BLaER1 (cell line): ENCODE measurements at regions not wholly inside any gene's neighbourhood (a gene's known extent, or its start where the extent isn't known, plus 50 kb on each side); places are given as distances from the start of the nearest gene placed in this dataset.

Experiments used
- H3K27ac ChIP-seq: shearing (Covaris generic); formaldehyde crosslinking; 2 replicates; pipeline ENCODE4 v1.8.1; 2022
- H3K27me3 ChIP-seq: shearing (Covaris generic); formaldehyde crosslinking; 2 replicates; pipeline ENCODE4 v1.8.1; 2022
- H3K36me3 ChIP-seq: shearing (Covaris generic); formaldehyde crosslinking; 2 replicates; pipeline ENCODE4 v1.8.1; 2022
- H3K4me1 ChIP-seq: shearing (Covaris generic); formaldehyde crosslinking; 2 replicates; pipeline ENCODE4 v1.8.1; 2022
- H3K4me2 ChIP-seq: shearing (Covaris generic); formaldehyde crosslinking; 2 replicates; pipeline ENCODE4 v1.8.1; 2022
- H3K4me3 ChIP-seq: shearing (Covaris generic); formaldehyde crosslinking; 2 replicates; pipeline ENCODE4 v1.8.1; 2022
- H3K9ac ChIP-seq: shearing (Covaris generic); formaldehyde crosslinking; 2 replicates; pipeline ENCODE4 v1.8.1; 2022
- H3K9me3 ChIP-seq: shearing (Covaris generic); formaldehyde crosslinking; 2 replicates; pipeline ENCODE4 v1.8.1; 2022
- H4K20me1 ChIP-seq: shearing (Covaris generic); formaldehyde crosslinking; 2 replicates; pipeline ENCODE4 v1.8.1; 2022
- Cebpa-rat ChIP-seq: shearing (Covaris generic); IDR thresholded peaks from 2 replicates; pipeline ENCODE4 v1.8.1; 2022

GRCh38 chr7:84274029-84274638 is 79.5 kb upstream of the SEMA3A start:
- no peak for TF ChIP-seq Cebpa-rat
- no peaks in the 10 kb centered on the region for H4K20me1 ChIP-seq
- no peak overlapping the region for H3K27ac ChIP-seq
- H3K4me1 ChIP-seq = no peaks in the 10 kb centered on the region
- H3K4me3 ChIP-seq = no peak overlapping the region
- no peaks in the 10 kb centered on the region for H3K36me3 ChIP-seq
- no peaks in the 10 kb centered on the region for H3K9me3 ChIP-seq
- no peaks in the 10 kb centered on the region for H3K27me3 ChIP-seq
- no peak overlapping the region for H3K9ac ChIP-seq
- H3K4me2 ChIP-seq = no peak overlapping the region

- Histone ChIP-seq H3K9ac (no peak overlapping the region), H4K20me1 (no peaks in the 10 kb centered on the region), H3K9me3 (no peaks in the 10 kb centered on the region), H3K4me3 (no peak overlapping the region), H3K36me3 (no peaks in the 10 kb centered on the region), H3K27ac (no peak overlapping the region), H3K4me2 (no peak overlapping the region), H3K27me3 (no peaks in the 10 kb centered on the region), H3K4me1 (no peaks in the 10 kb centered on the region)
- no peak for TF ChIP-seq Cebpa-rat
These were observed 77.0 kb upstream of the SEMA3A start for GRCh38 chr7:84271543-84271942.

GRCh38 chr7:84264396-84264795 is 69.8 kb upstream of the SEMA3A start:
- Histone ChIP-seq H3K9me3 (no peaks in the 10 kb centered on the region), H4K20me1 (no peaks in the 10 kb centered on the region), H3K4me1 (no peaks in the 10 kb centered on the region), H3K4me2 (no peak overlapping the region), H3K36me3 (no peaks in the 10 kb centered on the region), H3K27ac (no peak overlapping the region), H3K27me3 (no peaks in the 10 kb centered on the region), H3K4me3 (no peak overlapping the region), H3K9ac (no peak overlapping the region)
- TF ChIP-seq Cebpa-rat = no peak

GRCh38 chr7:84263106-84263505 is 68.5 kb upstream of the SEMA3A start:
- TF ChIP-seq Cebpa-rat = no peak
- Histone ChIP-seq H3K4me2 (no peak overlapping the region), H3K4me1 (no peaks in the 10 kb centered on the region), H3K27ac (no peak overlapping the region), H3K9ac (no peak overlapping the region), H3K36me3 (no peaks in the 10 kb centered on the region), H4K20me1 (no peaks in the 10 kb centered on the region), H3K9me3 (no peaks in the 10 kb centered on the region), H3K4me3 (no peak overlapping the region), H3K27me3 (no peaks in the 10 kb centered on the region)

GRCh38 chr7:84261509-84261908 is 66.9 kb upstream of the SEMA3A start:
- Histone ChIP-seq H3K4me1 (no peaks in the 10 kb centered on the region), H3K9ac (no peak overlapping the region), H3K9me3 (no peaks in the 10 kb centered on the region), H3K36me3 (no peaks in the 10 kb centered on the region), H3K27me3 (no peaks in the 10 kb centered on the region), H3K27ac (no peak overlapping the region), H3K4me2 (no peak overlapping the region), H4K20me1 (no peaks in the 10 kb centered on the region), H3K4me3 (no peak overlapping the region)
- no peak for TF ChIP-seq Cebpa-rat

- Histone ChIP-seq H3K4me3 (no peak overlapping the region), H3K9me3 (no peaks in the 10 kb centered on the region), H3K27me3 (no peaks in the 10 kb centered on the region), H3K27ac (no peak overlapping the region), H3K4me1 (no peaks in the 10 kb centered on the region), H3K9ac (no peak overlapping the region), H3K4me2 (no peak overlapping the region), H3K36me3 (no peaks in the 10 kb centered on the region), H4K20me1 (no peaks in the 10 kb centered on the region)
- no peak for TF ChIP-seq Cebpa-rat
These were observed 64.0 kb upstream of the SEMA3A start for GRCh38 chr7:84258628-84259027.

GRCh38 chr7:84256571-84256971 is 62.0 kb upstream of the SEMA3A start:
- H4K20me1 ChIP-seq = no peaks in the 10 kb centered on the region
- no peak overlapping the region for H3K27ac ChIP-seq
- no peak overlapping the region for H3K4me2 ChIP-seq
- H3K4me1 ChIP-seq = no peaks in the 10 kb centered on the region
- no peak overlapping the region for H3K9ac ChIP-seq
- no peak overlapping the region for H3K4me3 ChIP-seq
- H3K9me3 ChIP-seq = no peaks in the 10 kb centered on the region
- no peaks in the 10 kb centered on the region for H3K27me3 ChIP-seq
- no peaks in the 10 kb centered on the region for H3K36me3 ChIP-seq
- no peak for TF ChIP-seq Cebpa-rat

GRCh38 chr7:84251277-84251781 is 56.7 kb upstream of the SEMA3A start:
- H3K36me3 ChIP-seq = no peaks in the 10 kb centered on the region
- no peak overlapping the region for H3K9ac ChIP-seq
- H3K4me3 ChIP-seq = no peak overlapping the region
- TF ChIP-seq Cebpa-rat = no peak
- H3K4me2 ChIP-seq = no peak overlapping the region
- H3K9me3 ChIP-seq = no peaks in the 10 kb centered on the region
- no peaks in the 10 kb centered on the region for H3K4me1 ChIP-seq
- no peak overlapping the region for H3K27ac ChIP-seq
- no peaks in the 10 kb centered on the region for H3K27me3 ChIP-seq
- no peaks in the 10 kb centered on the region for H4K20me1 ChIP-seq

- Histone ChIP-seq H3K36me3 (no peaks in the 10 kb centered on the region), H3K27ac (no peak overlapping the region), H3K9ac (no peak overlapping the region), H3K9me3 (no peaks in the 10 kb centered on the region), H3K4me3 (no peak overlapping the region), H3K4me2 (no peak overlapping the region), H4K20me1 (no peaks in the 10 kb centered on the region), H3K27me3 (no peaks in the 10 kb centered on the region), H3K4me1 (no peaks in the 10 kb centered on the region)
- no peak for TF ChIP-seq Cebpa-rat
These were observed 55.9 kb upstream of the SEMA3A start for GRCh38 chr7:84250452-84250851.

GRCh38 chr7:84249656-84250055 is 55.1 kb upstream of the SEMA3A start:
- no peak overlapping the region for H3K4me2 ChIP-seq
- no peaks in the 10 kb centered on the region for H3K27me3 ChIP-seq
- H3K27ac ChIP-seq = no peak overlapping the region
- no peaks in the 10 kb centered on the region for H3K4me1 ChIP-seq
- no peaks in the 10 kb centered on the region for H3K9me3 ChIP-seq
- TF ChIP-seq Cebpa-rat = no peak
- H3K36me3 ChIP-seq = no peaks in the 10 kb centered on the region
- H4K20me1 ChIP-seq = no peaks in the 10 kb centered on the region
- no peak overlapping the region for H3K9ac ChIP-seq
- no peak overlapping the region for H3K4me3 ChIP-seq

GRCh38 chr7:84248843-84249242 is 54.3 kb upstream of the SEMA3A start:
- H4K20me1 ChIP-seq = no peaks in the 10 kb centered on the region
- H3K36me3 ChIP-seq = no peaks in the 10 kb centered on the region
- no peak overlapping the region for H3K9ac ChIP-seq
- H3K4me1 ChIP-seq = no peaks in the 10 kb centered on the region
- H3K27ac ChIP-seq = no peak overlapping the region
- no peak for TF ChIP-seq Cebpa-rat
- no peaks in the 10 kb centered on the region for H3K27me3 ChIP-seq
- H3K4me2 ChIP-seq = no peak overlapping the region
- H3K4me3 ChIP-seq = no peak overlapping the region
- H3K9me3 ChIP-seq = no peaks in the 10 kb centered on the region
